ENCODE measurements at regions not wholly inside any gene's neighbourhood (a gene's known extent, or its start where the extent isn't known, plus 50 kb on each side); places are given as distances from the start of the nearest gene placed in this dataset.
"Not testable (repeated sequence)": the region's sequence is repeated elsewhere in the genome, so short reads cannot be mapped to it uniquely, and the experiment has no call there.

DNA sequence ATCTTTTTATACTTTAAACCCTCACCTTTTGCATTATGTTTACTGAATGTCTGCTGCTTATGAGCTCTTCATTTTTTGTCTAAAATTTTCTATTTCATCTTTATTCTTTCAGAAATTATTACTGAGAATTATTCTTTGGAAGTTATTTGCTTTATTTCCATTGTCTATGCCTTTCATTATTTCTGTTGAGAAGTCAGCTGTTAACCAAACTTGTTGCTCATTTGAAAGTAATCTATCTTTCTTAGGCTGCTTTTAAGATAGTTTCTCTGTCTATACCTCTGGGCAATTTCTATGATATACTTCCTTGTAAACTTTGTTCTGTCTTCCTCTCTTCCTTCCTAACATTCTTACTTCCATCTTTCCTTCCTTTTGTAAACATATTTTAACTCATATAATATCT lies 1165.9 kb upstream of the CELF2 start:
- TF ChIP-seq SPI1 (IDR thresholded peaks at IDR 0.05; ENCODE audit: borderline replicate concordance, low read depth), result no peak
- TF ChIP-seq, protein P1, sequence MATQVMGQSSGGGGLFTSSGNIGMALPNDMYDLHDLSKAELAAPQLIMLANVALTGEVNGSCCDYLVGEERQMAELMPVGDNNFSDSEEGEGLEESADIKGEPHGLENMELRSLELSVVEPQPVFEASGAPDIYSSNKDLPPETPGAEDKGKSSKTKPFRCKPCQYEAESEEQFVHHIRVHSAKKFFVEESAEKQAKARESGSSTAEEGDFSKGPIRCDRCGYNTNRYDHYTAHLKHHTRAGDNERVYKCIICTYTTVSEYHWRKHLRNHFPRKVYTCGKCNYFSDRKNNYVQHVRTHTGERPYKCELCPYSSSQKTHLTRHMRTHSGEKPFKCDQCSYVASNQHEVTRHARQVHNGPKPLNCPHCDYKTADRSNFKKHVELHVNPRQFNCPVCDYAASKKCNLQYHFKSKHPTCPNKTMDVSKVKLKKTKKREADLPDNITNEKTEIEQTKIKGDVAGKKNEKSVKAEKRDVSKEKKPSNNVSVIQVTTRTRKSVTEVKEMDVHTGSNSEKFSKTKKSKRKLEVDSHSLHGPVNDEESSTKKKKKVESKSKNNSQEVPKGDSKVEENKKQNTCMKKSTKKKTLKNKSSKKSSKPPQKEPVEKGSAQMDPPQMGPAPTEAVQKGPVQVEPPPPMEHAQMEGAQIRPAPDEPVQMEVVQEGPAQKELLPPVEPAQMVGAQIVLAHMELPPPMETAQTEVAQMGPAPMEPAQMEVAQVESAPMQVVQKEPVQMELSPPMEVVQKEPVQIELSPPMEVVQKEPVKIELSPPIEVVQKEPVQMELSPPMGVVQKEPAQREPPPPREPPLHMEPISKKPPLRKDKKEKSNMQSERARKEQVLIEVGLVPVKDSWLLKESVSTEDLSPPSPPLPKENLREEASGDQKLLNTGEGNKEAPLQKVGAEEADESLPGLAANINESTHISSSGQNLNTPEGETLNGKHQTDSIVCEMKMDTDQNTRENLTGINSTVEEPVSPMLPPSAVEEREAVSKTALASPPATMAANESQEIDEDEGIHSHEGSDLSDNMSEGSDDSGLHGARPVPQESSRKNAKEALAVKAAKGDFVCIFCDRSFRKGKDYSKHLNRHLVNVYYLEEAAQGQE (IDR thresholded peaks at IDR 0.05; ENCODE audit: insufficient replicate concordance, low read depth), result no peak
- TF ChIP-seq, protein P2, sequence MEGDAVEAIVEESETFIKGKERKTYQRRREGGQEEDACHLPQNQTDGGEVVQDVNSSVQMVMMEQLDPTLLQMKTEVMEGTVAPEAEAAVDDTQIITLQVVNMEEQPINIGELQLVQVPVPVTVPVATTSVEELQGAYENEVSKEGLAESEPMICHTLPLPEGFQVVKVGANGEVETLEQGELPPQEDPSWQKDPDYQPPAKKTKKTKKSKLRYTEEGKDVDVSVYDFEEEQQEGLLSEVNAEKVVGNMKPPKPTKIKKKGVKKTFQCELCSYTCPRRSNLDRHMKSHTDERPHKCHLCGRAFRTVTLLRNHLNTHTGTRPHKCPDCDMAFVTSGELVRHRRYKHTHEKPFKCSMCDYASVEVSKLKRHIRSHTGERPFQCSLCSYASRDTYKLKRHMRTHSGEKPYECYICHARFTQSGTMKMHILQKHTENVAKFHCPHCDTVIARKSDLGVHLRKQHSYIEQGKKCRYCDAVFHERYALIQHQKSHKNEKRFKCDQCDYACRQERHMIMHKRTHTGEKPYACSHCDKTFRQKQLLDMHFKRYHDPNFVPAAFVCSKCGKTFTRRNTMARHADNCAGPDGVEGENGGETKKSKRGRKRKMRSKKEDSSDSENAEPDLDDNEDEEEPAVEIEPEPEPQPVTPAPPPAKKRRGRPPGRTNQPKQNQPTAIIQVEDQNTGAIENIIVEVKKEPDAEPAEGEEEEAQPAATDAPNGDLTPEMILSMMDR (IDR thresholded peaks at IDR 0.05; ENCODE audit: insufficient read depth, low read length), result no peak
- H3K27ac ChIP-seq (replicated peaks), result no peak overlapping the region
- H3K4me3 ChIP-seq (replicated peaks; ENCODE audit: insufficient read depth, low read length), result no peak overlapping the region
- no peaks in the 10 kb centered on the region for H3K27me3 ChIP-seq (ENCODE audit: insufficient read depth, poor library complexity, severe bottlenecking)
- DNase-seq (ENCODE audit: low read depth in 1 of 2, low spot score in 1 of 2), result no peak

DNA sequence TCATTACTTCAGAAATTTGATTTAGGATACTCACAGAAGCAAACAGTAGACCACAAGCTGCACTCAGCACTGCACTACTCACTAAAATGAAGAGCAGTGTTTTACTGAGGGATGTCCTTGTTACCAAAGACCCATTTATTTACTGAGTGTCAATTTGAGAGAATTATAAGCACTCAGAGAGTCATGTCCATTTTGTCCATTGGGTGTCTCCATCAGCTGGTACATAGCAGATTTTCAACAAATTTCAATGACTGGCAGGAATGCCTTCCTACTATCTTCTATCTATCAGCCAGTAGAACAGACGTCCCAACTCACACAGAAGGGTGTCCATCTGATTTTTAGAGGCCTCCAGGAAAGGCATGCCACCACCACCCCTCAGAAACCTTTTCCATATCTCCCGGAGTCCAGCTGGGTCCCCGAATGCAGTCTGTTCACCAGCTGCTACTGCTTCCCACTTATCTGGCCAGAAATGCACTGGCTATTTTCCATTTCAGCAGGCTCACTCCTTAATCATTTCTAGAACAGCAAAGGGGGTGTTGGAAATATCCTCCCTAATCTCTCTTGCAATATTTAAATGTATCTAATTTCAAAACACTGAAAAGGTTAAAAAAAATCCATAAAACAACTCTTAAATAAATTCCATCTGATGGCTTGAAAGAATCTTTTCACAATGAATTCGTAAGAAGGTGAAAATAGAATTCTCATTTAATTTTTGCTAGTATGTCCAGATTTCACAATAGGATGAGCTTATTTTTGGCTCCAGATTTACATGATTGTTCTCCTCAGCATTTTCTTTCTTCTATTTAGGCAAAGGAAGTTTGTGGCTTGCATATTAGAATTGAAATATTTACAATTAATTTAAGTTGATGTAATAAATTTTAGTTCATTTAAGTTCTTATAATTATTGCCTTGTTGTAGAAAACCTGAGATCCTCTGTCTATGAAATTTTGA lies 1164.0 kb upstream of the CELF2 start:
- no peak for TF ChIP-seq POLR2AphosphoS5 (IDR thresholded peaks at IDR 0.05; ENCODE audit: low read depth)
- Histone ChIP-seq H3K27me3 (ENCODE audit: insufficient read depth, poor library complexity, severe bottlenecking) (no peaks in the 10 kb centered on the region), H3K27ac (replicated peaks) (no peak overlapping the region), H3K4me3 (replicated peaks; ENCODE audit: insufficient read depth, low read length) (no peak overlapping the region)
- DNase-seq (ENCODE audit: low read depth in 1 of 2, low spot score in 1 of 2), result no peak

DNA sequence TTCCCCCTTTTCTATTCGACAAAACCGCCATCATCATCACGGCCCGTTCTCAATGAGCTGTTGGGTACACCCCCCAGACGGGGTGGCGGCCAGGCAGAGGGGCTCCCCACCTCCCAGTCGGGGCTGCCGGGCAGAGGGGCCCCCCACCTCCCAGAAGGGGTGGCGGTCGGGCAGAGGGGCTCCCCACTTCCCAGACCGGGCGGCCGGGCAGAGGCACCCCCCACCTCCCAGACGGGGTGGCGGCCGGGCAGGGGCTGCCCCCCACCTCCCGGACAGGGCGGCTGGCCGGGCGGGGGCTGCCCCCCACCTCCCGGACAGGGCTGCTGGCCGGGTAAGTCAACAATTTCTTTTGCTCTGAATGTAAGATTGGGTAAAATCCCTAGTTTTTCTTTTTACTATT lies 1162.2 kb upstream of the CELF2 start:
- H3K27me3 ChIP-seq (ENCODE audit: insufficient read depth, poor library complexity, severe bottlenecking); DNase-seq (ENCODE audit: low read depth in 1 of 2, low spot score in 1 of 2); H3K27ac ChIP-seq (replicated peaks); H3K4me3 ChIP-seq (replicated peaks; ENCODE audit: insufficient read depth, low read length): not testable (repeated sequence)

DNA sequence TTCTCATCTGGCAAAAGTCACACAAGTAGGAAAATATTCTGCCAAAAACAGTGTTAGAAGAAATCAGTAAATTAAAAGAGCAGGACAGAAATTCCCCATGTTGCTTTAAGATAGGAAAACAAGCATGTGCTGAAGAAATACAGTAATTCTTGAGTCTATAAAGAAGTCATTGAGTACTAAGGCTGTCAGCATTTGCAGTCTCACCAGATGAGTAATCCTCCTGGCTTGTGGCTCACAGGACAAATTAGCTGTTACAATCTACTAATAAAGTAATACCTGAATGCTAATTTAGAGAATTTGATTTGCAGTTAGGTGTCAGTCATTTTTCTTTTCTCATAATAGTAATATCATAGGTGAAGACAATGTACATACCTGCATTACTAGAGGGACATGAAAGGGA lies 1158.9 kb upstream of the CELF2 start:
- H3K27me3 ChIP-seq (ENCODE audit: insufficient read depth, poor library complexity, severe bottlenecking), result no peaks in the 10 kb centered on the region
- no peak for TF ChIP-seq SPI1 (IDR thresholded peaks at IDR 0.05; ENCODE audit: borderline replicate concordance, low read depth)
- TF ChIP-seq, protein P1 (IDR thresholded peaks at IDR 0.05; ENCODE audit: insufficient replicate concordance, low read depth), result no peak
- TF ChIP-seq, protein P2 (IDR thresholded peaks at IDR 0.05; ENCODE audit: insufficient read depth, low read length), result no peak
- TF ChIP-seq POLR2AphosphoS5 (IDR thresholded peaks at IDR 0.05; ENCODE audit: low read depth), result no peak
- TF ChIP-seq GABPA (IDR thresholded peaks at IDR 0.05; ENCODE audit: low read depth), result no peak
- H3K4me3 ChIP-seq (replicated peaks; ENCODE audit: insufficient read depth, low read length), result no peak overlapping the region
- no peak overlapping the region for H3K27ac ChIP-seq (replicated peaks)
- no peak for DNase-seq (ENCODE audit: low read depth in 1 of 2, low spot score in 1 of 2)

DNA sequence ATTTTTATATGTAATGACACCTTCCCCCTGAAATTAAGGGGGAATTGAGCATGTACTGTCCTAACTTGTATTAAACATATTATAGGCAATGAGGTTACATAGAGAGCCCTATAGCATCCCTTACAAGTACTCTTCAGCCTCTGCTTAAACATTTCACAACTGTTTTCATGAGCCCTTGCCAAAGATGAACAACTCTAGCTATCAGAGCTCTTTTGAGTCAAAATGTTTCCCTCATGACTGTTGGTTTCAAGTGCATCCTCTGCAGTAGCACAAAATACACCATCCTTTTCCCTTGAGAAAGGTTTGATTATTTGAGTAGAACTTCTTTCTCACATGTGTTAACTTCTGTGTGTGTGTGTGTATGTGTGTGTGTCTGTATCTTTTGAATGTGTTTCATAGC lies 1157.6 kb upstream of the CELF2 start:
- no peak for DNase-seq (ENCODE audit: low read depth in 1 of 2, low spot score in 1 of 2)
- no peaks in the 10 kb centered on the region for H3K27me3 ChIP-seq (ENCODE audit: insufficient read depth, poor library complexity, severe bottlenecking)
- no peak for TF ChIP-seq POLR2AphosphoS5 (IDR thresholded peaks at IDR 0.05; ENCODE audit: low read depth)
- no peak for TF ChIP-seq GABPA (IDR thresholded peaks at IDR 0.05; ENCODE audit: low read depth)
- TF ChIP-seq SPI1 (IDR thresholded peaks at IDR 0.05; ENCODE audit: borderline replicate concordance, low read depth), result no peak
- TF ChIP-seq, protein P2 (IDR thresholded peaks at IDR 0.05; ENCODE audit: insufficient read depth, low read length), result no peak
- TF ChIP-seq, protein P1 (IDR thresholded peaks at IDR 0.05; ENCODE audit: insufficient replicate concordance, low read depth), result no peak
- H3K27ac ChIP-seq (replicated peaks), result no peak overlapping the region
- no peak overlapping the region for H3K4me3 ChIP-seq (replicated peaks; ENCODE audit: insufficient read depth, low read length)

Data from HL-60 (cell line).